ENCODE measurements at regions not wholly inside any gene's neighbourhood (a gene's known extent, or its start where the extent isn't known, plus 50 kb on each side); places are given as distances from the start of the nearest gene placed in this dataset.

GRCh38 chr15:46039703-46040102, 404.9 kb downstream of the SQOR start:
- Mint-ChIP-seq H3K4me3 (no peak overlapping the region), H3K27me3 (peaks cover 0 to 4% (median 0%) of the 10 kb centered on the region in 5 donors), H3K9me3 (peaks cover 0 to 12% (median 3%) of the 10 kb centered on the region in 11 donors), H3K4me1 (no peaks in the 10 kb centered on the region), H3K27ac (no peak overlapping the region), H3K36me3 (no peaks in the 10 kb centered on the region)
- ATAC-seq = no peak
- H3K27me3 ChIP-seq (ENCODE audit: control insufficient read depth in 2 of 2, insufficient read depth in 2 of 2, low read length in 2 of 2) = no peaks in the 10 kb centered on the region
- no peak overlapping the region for H3K27ac ChIP-seq (ENCODE audit: low read depth, low read length)
- no peak for DNase-seq
- POLR2A ChIA-PET = no interaction called here
- no peaks in the 10 kb centered on the region for H3K4me1 ChIP-seq (ENCODE audit: control insufficient read depth in 2 of 2, insufficient read depth in 2 of 2, low read length in 2 of 2)
- H3K4me3 ChIP-seq (ENCODE audit: low read length) = no peak overlapping the region
- intact Hi-C loops (cut with micrococcal nuclease) = no loop called here
- CTCF ChIA-PET = no interaction called here
- no peaks in the 10 kb centered on the region for H3K36me3 ChIP-seq (ENCODE audit: control insufficient read depth in 2 of 3, insufficient read depth in 3 of 3, low read length in 3 of 3)
- no peaks in the 10 kb centered on the region for H3K9me3 ChIP-seq (ENCODE audit: control insufficient read depth in 2 of 3, low read length in 3 of 3)

GRCh38 chr15:46041905-46042304, 407.1 kb downstream of the SQOR start:
- H3K4me3 Mint-ChIP-seq = no peak overlapping the region

GRCh38 chr15:46059921-46060594, 425.2 kb downstream of the SQOR start:
- H3K36me3 ChIP-seq (ENCODE audit: control insufficient read depth in 2 of 3, insufficient read depth in 3 of 3, low read length in 3 of 3) = no peaks in the 10 kb centered on the region
- Mint-ChIP-seq H3K36me3 (no peaks in the 10 kb centered on the region), H3K27ac (no peak overlapping the region), H3K9me3 (peaks cover 0 to 7% (median 0%) of the 10 kb centered on the region in 11 donors), H3K27me3 (peaks cover 0 to 4% (median 0%) of the 10 kb centered on the region in 5 donors), H3K4me3 (no peak overlapping the region), H3K4me1 (no peaks in the 10 kb centered on the region)
- no peaks in the 10 kb centered on the region for H3K27me3 ChIP-seq (ENCODE audit: control insufficient read depth in 2 of 2, insufficient read depth in 2 of 2, low read length in 2 of 2)
- ChIA-PET POLR2A (no interaction called here), CTCF (no interaction called here)
- H3K4me1 ChIP-seq (ENCODE audit: control insufficient read depth in 2 of 2, insufficient read depth in 2 of 2, low read length in 2 of 2) = no peaks in the 10 kb centered on the region
- ATAC-seq = no peak
- no peak overlapping the region for H3K27ac ChIP-seq (ENCODE audit: low read depth, low read length)
- intact Hi-C loops (cut with micrococcal nuclease) = no loop called here
- H3K4me3 ChIP-seq (ENCODE audit: low read length) = no peak overlapping the region
- H3K9me3 ChIP-seq (ENCODE audit: control insufficient read depth in 2 of 3, low read length in 3 of 3) = no peaks in the 10 kb centered on the region
- no peak for DNase-seq

More at GRCh38 chr15:46041905-46042304, 407.1 kb downstream of the SQOR start:
- intact Hi-C loops (cut with micrococcal nuclease) = no loop called here
- no peak for ATAC-seq
- Histone ChIP-seq H3K27me3 (ENCODE audit: control insufficient read depth in 2 of 2, insufficient read depth in 2 of 2, low read length in 2 of 2) (no peaks in the 10 kb centered on the region), H3K4me1 (ENCODE audit: control insufficient read depth in 2 of 2, insufficient read depth in 2 of 2, low read length in 2 of 2) (no peaks in the 10 kb centered on the region), H3K9me3 (ENCODE audit: control insufficient read depth in 2 of 3, low read length in 3 of 3) (no peaks in the 10 kb centered on the region), H3K36me3 (ENCODE audit: control insufficient read depth in 2 of 3, insufficient read depth in 3 of 3, low read length in 3 of 3) (no peaks in the 10 kb centered on the region), H3K27ac (ENCODE audit: low read depth, low read length) (no peak overlapping the region), H3K4me3 (ENCODE audit: low read length) (no peak overlapping the region)
- Mint-ChIP-seq H3K4me1 (no peaks in the 10 kb centered on the region), H3K36me3 (no peaks in the 10 kb centered on the region), H3K9me3 (peaks cover 0 to 23% (median 5%) of the 10 kb centered on the region in 11 donors), H3K27me3 (peaks cover 0 to 2% (median 0%) of the 10 kb centered on the region in 5 donors), H3K27ac (no peak overlapping the region)
- DNase-seq = no peak
- CTCF ChIA-PET = no interaction called here
- POLR2A ChIA-PET = no interaction called here

- H3K27me3 Mint-ChIP-seq = peaks cover 0 to 4% (median 0%) of the 10 kb centered on the region in 5 donors
- H3K4me1 Mint-ChIP-seq = no peaks in the 10 kb centered on the region
- no peak overlapping the region for H3K27ac ChIP-seq (ENCODE audit: low read depth, low read length)
- intact Hi-C loops (cut with micrococcal nuclease) = no loop called here
- ATAC-seq (no peak), DNase-seq (no peak)
- H3K9me3 ChIP-seq (ENCODE audit: control insufficient read depth in 2 of 3, low read length in 3 of 3) = no peaks in the 10 kb centered on the region
- H3K4me3 Mint-ChIP-seq = no peak overlapping the region
- no peak overlapping the region for H3K4me3 ChIP-seq (ENCODE audit: low read length)
- no peaks in the 10 kb centered on the region for H3K36me3 ChIP-seq (ENCODE audit: control insufficient read depth in 2 of 3, insufficient read depth in 3 of 3, low read length in 3 of 3)
- H3K27ac Mint-ChIP-seq = no peak overlapping the region
- CTCF ChIA-PET = no interaction called here
- POLR2A ChIA-PET = no interaction called here
- H3K9me3 Mint-ChIP-seq = peaks cover 0 to 7% (median 0%) of the 10 kb centered on the region in 11 donors
- no peaks in the 10 kb centered on the region for H3K36me3 Mint-ChIP-seq
- H3K27me3 ChIP-seq (ENCODE audit: control insufficient read depth in 2 of 2, insufficient read depth in 2 of 2, low read length in 2 of 2) = no peaks in the 10 kb centered on the region
- no peaks in the 10 kb centered on the region for H3K4me1 ChIP-seq (ENCODE audit: control insufficient read depth in 2 of 2, insufficient read depth in 2 of 2, low read length in 2 of 2)
Observed at GRCh38 chr15:46061002-46061401, 426.2 kb downstream of the SQOR start.

- CTCF ChIA-PET = no interaction called here
Observed at GRCh38 chr15:46077220-46077619, 442.4 kb downstream of the SQOR start.

GRCh38 chr15:46079046-46079445, 444.2 kb downstream of the SQOR start:
- H3K4me1 Mint-ChIP-seq = no peaks in the 10 kb centered on the region
- no peak overlapping the region for H3K4me3 ChIP-seq (ENCODE audit: low read length)
- H3K27me3 Mint-ChIP-seq = peaks cover 0 to 12% (median 2%) of the 10 kb centered on the region in 5 donors
- no peaks in the 10 kb centered on the region for H3K9me3 Mint-ChIP-seq
- no peak for DNase-seq
- H3K27ac ChIP-seq (ENCODE audit: low read depth, low read length) = no peak overlapping the region
- no peaks in the 10 kb centered on the region for H3K36me3 Mint-ChIP-seq
- H3K27me3 ChIP-seq (ENCODE audit: control insufficient read depth in 2 of 2, insufficient read depth in 2 of 2, low read length in 2 of 2) = peaks cover 0 to 3% of the 10 kb centered on the region in 2 donors
- no peak overlapping the region for H3K4me3 Mint-ChIP-seq
- no peak for ATAC-seq
- no peaks in the 10 kb centered on the region for H3K9me3 ChIP-seq (ENCODE audit: control insufficient read depth in 2 of 3, low read length in 3 of 3)
- no peak overlapping the region for H3K27ac Mint-ChIP-seq
- ChIA-PET POLR2A (no interaction called here), CTCF (no interaction called here)
- intact Hi-C loops (cut with micrococcal nuclease) = no loop called here
- H3K4me1 ChIP-seq (ENCODE audit: control insufficient read depth in 2 of 2, insufficient read depth in 2 of 2, low read length in 2 of 2) = no peaks in the 10 kb centered on the region
- no peaks in the 10 kb centered on the region for H3K36me3 ChIP-seq (ENCODE audit: control insufficient read depth in 2 of 3, insufficient read depth in 3 of 3, low read length in 3 of 3)

More at GRCh38 chr15:46077220-46077619, 442.4 kb downstream of the SQOR start:
- H3K36me3 Mint-ChIP-seq = no peaks in the 10 kb centered on the region
- POLR2A ChIA-PET = no interaction called here
- H3K4me1 Mint-ChIP-seq = no peaks in the 10 kb centered on the region
- H3K27ac Mint-ChIP-seq = no peak overlapping the region
- Histone ChIP-seq H3K4me1 (ENCODE audit: control insufficient read depth in 2 of 2, insufficient read depth in 2 of 2, low read length in 2 of 2) (no peaks in the 10 kb centered on the region), H3K27ac (ENCODE audit: low read depth, low read length) (no peak overlapping the region), H3K4me3 (ENCODE audit: low read length) (no peak overlapping the region), H3K9me3 (ENCODE audit: control insufficient read depth in 2 of 3, low read length in 3 of 3) (no peaks in the 10 kb centered on the region), H3K27me3 (ENCODE audit: control insufficient read depth in 2 of 2, insufficient read depth in 2 of 2, low read length in 2 of 2) (peaks cover 0 to 3% of the 10 kb centered on the region in 2 donors), H3K36me3 (ENCODE audit: control insufficient read depth in 2 of 3, insufficient read depth in 3 of 3, low read length in 3 of 3) (no peaks in the 10 kb centered on the region)
- H3K4me3 Mint-ChIP-seq = no peak overlapping the region
- intact Hi-C loops (cut with micrococcal nuclease) = no loop called here
- no peak for ATAC-seq
- H3K9me3 Mint-ChIP-seq = peaks cover 0 to under 1% (median 0%) of the 10 kb centered on the region in 11 donors
- DNase-seq = no peak
- peaks cover 0 to 12% (median 5%) of the 10 kb centered on the region in 5 donors for H3K27me3 Mint-ChIP-seq

- H3K9me3 Mint-ChIP-seq = no peaks in the 10 kb centered on the region
- ChIA-PET POLR2A (no interaction called here), CTCF (no interaction called here)
- Histone ChIP-seq H3K9me3 (ENCODE audit: control insufficient read depth in 2 of 3, low read length in 3 of 3) (no peaks in the 10 kb centered on the region), H3K4me3 (ENCODE audit: low read length) (no peak overlapping the region), H3K27me3 (ENCODE audit: control insufficient read depth in 2 of 2, insufficient read depth in 2 of 2, low read length in 2 of 2) (peaks cover 0 to 3% of the 10 kb centered on the region in 2 donors), H3K36me3 (ENCODE audit: control insufficient read depth in 2 of 3, insufficient read depth in 3 of 3, low read length in 3 of 3) (no peaks in the 10 kb centered on the region), H3K27ac (ENCODE audit: low read depth, low read length) (no peak overlapping the region), H3K4me1 (ENCODE audit: control insufficient read depth in 2 of 2, insufficient read depth in 2 of 2, low read length in 2 of 2) (no peaks in the 10 kb centered on the region)
- H3K27ac Mint-ChIP-seq = no peak overlapping the region
- H3K4me3 Mint-ChIP-seq = no peak overlapping the region
- H3K27me3 Mint-ChIP-seq = peaks cover 0 to 7% (median 0%) of the 10 kb centered on the region in 5 donors
- no peak for ATAC-seq
- intact Hi-C loops (cut with micrococcal nuclease) = no loop called here
- H3K4me1 Mint-ChIP-seq = no peaks in the 10 kb centered on the region
- no peaks in the 10 kb centered on the region for H3K36me3 Mint-ChIP-seq
- no peak for DNase-seq
Observed at GRCh38 chr15:46080016-46080415, 445.2 kb downstream of the SQOR start.

Data from naive thymus-derived CD4-positive, alpha-beta T cell (primary cell).